Activated CD4-positive, alpha-beta T cell treated with anti-CD3 and anti-CD28 coated beads, Interleukin-2, amount 50 U/mL, for 4 hours (primary cell): ENCODE measurements at regions not wholly inside any gene's neighbourhood (a gene's known extent, or its start where the extent isn't known, plus 50 kb on each side); places are given as distances from the start of the nearest gene placed in this dataset.
"Not testable (repeated sequence)": the region's sequence is repeated elsewhere in the genome, so short reads cannot be mapped to it uniquely, and the experiment has no call there.

Experiments
- DNase-seq, 2 experiments: peaks; one replicate each; pipeline ENCODE4 v3.0.0-alpha.2; 2020

GRCh38 chr17:5975661-5976060, 94.5 kb upstream of the WSCD1 start:
- no peak for DNase-seq

GRCh38 chr17:5976251-5976650, 93.9 kb upstream of the WSCD1 start:
- DNase-seq = no peak

DNA sequence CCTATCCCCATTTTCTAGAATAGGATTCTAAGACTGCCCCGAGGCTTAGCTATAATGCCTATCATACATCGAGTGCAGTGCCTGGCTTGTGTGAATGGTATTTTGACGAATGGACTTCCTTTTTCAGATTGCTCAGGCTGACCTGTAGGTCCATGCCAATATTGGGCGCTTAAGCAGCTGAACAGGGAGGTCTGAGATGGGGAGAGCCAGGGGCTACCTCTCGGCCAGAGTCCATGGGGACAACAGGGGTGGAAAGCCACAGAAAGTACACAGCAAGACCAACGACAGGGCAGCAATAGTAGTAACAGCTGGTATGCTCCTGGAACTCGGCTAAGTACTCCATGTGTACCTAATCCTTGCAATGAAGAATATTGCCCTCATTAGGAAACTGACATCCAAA, 91.7 kb upstream of the WSCD1 start:
- DNase-seq = no peak

- no peak for DNase-seq
Measured at GRCh38 chr17:5980941-5981340, 89.2 kb upstream of the WSCD1 start.

DNA sequence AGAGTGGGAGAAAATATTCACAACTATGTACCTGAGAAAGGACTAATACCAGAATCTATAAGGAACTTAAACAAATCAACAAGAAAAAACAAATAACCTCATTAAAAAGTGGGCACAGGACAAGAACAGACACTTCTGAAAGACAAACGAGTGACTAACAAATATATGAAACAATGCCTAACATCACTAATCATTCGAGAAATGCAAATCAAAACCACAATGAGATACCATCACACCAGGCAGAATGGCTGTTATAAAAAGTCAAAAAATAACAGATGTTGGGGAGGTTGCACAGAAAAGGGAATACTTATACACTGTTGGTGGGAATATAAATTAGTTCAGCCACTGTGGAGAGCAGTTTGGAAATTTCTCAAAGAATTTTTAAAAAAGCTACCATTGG, 83.5 kb upstream of the WSCD1 start:
- DNase-seq = no peak

DNA sequence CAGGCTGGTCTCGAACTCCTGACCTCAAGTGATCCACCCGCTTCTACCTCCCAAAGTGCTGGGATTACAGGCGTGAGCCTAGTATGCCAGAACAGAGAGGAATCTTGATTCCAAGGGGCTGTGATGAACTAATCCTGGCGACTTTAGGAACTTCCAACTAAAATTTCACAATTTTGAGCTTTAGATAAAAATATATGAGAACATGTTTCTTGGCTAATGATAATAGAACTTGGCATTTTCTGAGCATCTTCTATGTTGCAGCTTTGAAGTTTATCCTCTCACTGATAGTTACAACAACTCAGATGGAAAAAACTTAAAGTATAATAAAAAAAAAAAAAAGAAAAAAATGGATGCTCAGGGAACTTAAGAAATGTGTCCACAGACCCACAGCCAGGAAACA, 69.8 kb upstream of the WSCD1 start:
- no peak for DNase-seq

GRCh38 chr17:6003221-6003620, 67.0 kb upstream of the WSCD1 start:
- not testable (repeated sequence) for DNase-seq

GRCh38 chr17:6005939-6006338, 64.2 kb upstream of the WSCD1 start:
- DNase-seq = no peak

DNA sequence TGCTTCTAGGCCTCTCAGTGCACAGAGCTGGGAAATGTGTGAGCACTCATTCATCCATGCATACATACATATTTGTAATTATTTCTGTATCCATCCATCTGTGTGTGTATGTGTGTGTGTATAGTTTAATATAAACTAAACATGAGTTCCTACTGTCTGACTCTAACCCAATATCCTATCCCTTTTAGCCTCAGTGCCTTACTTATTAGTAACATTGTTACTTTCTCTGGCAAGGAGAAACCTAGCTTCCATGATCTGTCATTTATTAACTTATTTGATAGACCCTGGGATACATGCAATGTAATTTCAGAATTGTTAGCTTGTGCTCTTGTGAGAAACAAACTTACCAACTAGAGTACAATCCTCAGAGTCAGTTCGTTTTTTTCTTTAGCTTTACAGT, 59.0 kb upstream of the WSCD1 start:
- DNase-seq = no peak

DNA sequence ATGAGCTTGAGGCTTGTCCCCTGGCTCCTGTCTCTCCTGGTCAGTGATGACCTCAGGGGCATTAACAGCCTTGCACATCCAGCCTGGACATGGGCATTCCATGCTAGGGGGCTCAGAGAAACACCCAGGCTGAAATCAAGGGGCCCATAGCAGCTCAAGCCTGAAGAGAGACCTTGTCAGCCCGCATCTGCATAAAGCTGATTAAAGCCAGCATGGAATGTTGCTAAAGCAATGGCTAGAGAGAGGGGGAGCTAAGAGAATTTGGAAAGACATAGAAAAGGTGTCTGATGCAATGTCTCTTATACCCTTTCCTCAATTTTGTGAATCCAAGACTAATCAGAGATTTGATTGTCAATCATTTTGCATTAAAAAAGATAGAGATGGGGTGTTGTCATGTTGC, 51.4 kb upstream of the WSCD1 start:
- DNase-seq = no peak

DNA sequence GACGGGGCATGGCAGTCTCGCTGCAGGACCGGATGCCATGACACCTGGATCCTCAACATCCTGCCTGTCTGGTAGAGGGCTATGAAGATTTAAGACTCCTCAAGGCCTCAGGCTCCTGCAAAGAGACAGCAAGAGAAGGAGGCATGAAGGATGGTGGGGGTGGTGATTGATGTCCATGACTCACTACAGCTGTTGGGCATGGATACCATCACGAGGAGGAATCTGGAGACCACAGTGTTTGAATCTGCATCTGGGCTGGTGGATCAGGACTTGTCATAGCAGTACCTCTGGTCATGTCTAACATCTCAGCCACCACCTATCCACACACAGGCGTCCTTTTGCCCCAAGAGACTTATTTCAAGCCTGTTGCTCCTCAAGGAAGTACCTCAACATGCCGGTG, 50.2 kb upstream of the WSCD1 start:
- DNase-seq = no peak

DNA sequence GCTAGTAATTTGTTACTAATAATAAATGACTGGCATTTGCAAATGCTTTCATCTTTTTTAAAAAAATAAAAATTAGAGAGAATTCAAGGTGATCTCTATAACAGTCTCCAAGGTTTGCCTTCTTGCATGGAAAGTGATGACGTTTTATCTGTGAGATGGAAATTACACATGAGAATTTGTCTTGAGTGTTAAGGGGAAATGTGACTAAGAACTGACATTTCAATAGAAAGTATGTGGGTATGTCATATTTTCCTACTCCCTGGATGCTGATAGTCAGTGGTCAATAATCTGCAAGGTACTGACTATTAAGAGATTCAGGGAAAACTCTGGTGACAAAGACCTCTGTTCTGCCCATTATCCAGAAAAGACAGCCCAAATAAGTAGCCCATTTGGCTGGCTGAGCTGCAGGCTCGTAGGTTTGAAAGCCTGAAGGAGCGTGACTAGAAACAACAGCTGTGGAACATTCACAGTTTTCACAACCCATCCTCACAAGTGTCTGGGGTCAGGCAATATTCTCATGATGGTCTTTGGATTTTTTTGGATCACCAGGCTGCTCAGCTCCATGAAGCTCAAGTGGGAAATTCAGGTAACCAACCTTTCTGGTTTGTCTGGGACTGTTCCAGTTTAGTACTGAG, 49.7 kb upstream of the WSCD1 start:
- DNase-seq = no peak
